GM13977 (cell line): ENCODE measurements at regions not wholly inside any gene's neighbourhood (a gene's known extent, or its start where the extent isn't known, plus 50 kb on each side); places are given as distances from the start of the nearest gene placed in this dataset.

Experiments
- DNase-seq: peaks from one replicate; pipeline ENCODE4 v3.0.0; 2012; ENCODE audit warnings: low spot score
- in situ Hi-C: fragments of 300-500 bp; cut with MboI; formaldehyde crosslinking; loops from one replicate; pipeline ENCODE4 v1.12.0; 2022; ENCODE audit warnings: low sequenced_read_pairs, low pct_unique_long_range_greater_than_20kb, mixed read lengths, inconsistent platforms; ENCODE audit not compliant: unreplicated experiment
- TF ChIP-seq, protein P1 (sequence below): IDR thresholded peaks from 2 replicates; pipeline ENCODE4 v1.5.1; 2012; ENCODE audit warnings: mild to moderate bottlenecking, control low read depth; ENCODE audit not compliant: insufficient read depth; ENCODE audit errors: extremely low read depth, missing control alignments

DNA sequence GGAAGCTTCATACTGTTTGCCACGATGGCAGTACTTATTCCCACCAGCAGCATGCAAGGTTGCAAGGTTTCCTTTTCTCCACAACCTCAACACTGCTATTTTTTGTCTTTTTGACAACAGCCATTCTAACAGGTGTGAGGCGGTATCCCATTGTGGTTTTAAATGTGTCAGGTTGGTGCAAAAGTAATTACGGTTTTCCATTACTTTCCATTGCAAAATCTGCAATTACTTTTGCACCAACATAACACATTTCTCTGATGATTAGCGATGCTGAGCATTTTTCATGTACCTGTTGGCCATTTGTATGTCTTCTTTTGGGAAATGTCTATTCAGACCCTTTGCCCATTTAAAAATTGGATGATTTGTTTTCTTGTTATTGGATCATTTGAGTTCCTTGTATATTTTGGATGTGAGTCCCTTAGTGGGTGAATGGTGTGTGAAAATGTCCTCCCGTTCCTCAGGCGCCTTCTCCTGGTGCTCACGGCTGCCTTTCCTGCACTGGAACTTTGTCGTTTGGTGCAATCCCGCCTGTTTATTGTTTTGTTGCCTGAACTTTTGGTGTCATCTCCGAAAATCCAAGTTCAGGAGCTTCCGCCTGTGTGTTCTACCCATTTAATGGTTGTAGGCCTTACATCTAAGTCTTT, 213.6 kb downstream of the KIF26A start:
- no peak for DNase-seq
- TF ChIP-seq, protein P1, sequence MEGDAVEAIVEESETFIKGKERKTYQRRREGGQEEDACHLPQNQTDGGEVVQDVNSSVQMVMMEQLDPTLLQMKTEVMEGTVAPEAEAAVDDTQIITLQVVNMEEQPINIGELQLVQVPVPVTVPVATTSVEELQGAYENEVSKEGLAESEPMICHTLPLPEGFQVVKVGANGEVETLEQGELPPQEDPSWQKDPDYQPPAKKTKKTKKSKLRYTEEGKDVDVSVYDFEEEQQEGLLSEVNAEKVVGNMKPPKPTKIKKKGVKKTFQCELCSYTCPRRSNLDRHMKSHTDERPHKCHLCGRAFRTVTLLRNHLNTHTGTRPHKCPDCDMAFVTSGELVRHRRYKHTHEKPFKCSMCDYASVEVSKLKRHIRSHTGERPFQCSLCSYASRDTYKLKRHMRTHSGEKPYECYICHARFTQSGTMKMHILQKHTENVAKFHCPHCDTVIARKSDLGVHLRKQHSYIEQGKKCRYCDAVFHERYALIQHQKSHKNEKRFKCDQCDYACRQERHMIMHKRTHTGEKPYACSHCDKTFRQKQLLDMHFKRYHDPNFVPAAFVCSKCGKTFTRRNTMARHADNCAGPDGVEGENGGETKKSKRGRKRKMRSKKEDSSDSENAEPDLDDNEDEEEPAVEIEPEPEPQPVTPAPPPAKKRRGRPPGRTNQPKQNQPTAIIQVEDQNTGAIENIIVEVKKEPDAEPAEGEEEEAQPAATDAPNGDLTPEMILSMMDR: no peak
- in situ Hi-C loops: no loop called here

DNA sequence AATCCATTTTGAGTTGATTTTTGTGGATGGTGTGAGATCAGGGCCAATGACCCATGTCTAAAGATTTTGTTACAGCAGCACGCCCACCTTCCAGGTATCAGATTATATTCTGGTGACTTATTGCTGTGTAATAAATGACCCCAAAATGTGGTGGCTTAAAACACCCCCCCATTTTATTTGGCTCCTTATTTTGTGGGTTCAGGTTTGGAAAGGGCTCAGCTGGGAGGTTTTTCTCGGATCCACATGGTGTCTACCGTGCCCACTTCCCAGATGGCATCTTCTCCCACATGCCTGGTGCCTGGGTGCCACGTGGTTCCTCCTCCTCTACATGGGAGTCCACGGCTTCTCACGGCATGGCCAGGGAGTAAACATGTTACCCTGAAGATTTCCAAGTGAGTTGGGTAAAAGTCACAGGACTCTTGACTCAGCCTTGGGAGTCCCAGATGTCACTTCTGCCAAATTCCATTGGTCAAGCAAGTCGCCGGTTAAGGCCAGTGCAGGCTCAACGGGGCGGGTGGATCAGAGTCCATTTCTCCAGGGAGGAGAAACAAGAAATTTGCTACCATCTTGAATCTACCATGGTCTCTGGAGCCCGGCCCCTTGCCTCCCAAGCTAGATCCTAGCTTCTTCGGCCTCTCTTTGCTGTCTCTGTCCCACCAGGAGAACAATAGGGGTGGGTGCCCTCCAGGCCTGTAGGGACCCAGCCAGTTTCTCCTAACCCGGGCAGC, 214.3 kb downstream of the KIF26A start:
- TF ChIP-seq, protein P1: no peak
- in situ Hi-C loops: no loop called here
- no peak for DNase-seq

DNA sequence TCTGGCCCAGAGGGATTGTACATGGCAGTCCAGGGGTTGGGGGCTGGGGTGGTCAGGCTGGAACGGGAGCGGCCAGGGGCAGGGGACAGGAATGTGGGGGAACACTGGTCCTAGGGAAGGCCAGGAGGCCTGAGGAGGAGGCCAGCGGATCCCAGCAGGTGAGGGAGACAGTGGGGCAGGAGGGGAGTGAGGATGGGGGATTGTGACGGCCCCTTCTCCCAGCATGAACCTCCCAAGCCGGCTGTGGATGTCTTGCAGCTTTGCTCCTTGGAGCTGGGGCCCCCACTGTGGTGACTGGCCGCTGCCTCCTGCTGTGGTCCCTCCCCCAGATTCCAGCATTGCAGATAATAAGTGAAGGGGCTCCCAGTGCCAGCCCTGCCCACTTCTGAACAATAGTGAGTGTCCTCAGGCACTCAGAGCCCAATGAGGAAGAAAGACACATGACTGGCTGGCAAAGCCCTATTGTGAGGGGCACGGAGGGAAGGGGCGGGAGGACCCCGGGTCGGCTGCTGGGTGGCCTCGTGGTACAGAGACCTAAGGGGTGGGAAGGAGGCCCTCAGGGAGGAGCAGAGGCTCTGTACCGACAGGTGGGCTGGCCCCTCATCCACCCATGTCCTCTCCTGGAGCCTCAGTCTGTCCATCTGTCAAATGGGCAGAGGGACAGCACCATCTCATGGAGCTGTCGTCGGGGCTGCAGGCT, 215.0 kb downstream of the KIF26A start:
- in situ Hi-C loops: no loop called here
- TF ChIP-seq, protein P1: no peak

DNA sequence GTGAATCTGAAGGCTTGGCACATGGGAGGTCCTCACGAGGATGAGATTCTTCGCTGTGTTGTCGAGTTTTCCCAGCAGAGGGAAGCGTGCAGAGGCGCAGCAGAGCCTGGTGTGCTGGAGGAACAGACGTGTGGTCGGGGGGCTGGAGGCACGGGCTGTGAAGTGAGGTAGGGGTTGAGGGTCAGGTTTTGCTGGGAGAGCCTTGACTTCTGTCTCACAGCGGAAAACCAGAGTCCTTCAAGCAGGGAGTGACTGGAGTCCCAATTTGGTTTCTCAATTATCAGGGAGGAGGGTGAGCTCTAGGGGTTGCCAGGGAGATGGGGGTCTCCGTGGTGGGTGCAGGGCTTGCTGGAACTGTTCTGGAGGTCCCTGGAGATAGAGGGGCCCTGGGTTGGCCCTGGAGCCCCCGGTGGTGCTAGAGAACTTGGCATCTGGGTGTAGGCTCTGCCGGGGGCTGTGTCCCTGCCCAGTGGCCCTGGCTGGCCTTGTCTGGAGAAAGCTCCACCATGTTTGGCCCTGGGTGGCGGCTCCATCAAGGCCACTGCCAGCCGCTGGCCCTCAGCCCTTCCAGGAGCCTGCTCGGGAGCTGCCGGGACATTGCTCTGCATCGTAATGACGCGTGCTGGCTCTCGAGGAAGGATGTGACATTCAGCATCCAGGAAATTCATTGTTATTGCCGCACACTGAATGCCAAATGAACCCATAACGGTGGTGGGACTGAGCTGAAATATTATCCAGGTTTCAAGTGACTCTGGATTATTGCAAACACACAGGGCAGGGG, 215.7 kb downstream of the KIF26A start:
- DNase-seq: no peak
- TF ChIP-seq, protein P1: no peak
- in situ Hi-C loops: no loop called here

More for the DNA sequence above, 215.0 kb downstream of the KIF26A start:
- no peak for DNase-seq

DNA sequence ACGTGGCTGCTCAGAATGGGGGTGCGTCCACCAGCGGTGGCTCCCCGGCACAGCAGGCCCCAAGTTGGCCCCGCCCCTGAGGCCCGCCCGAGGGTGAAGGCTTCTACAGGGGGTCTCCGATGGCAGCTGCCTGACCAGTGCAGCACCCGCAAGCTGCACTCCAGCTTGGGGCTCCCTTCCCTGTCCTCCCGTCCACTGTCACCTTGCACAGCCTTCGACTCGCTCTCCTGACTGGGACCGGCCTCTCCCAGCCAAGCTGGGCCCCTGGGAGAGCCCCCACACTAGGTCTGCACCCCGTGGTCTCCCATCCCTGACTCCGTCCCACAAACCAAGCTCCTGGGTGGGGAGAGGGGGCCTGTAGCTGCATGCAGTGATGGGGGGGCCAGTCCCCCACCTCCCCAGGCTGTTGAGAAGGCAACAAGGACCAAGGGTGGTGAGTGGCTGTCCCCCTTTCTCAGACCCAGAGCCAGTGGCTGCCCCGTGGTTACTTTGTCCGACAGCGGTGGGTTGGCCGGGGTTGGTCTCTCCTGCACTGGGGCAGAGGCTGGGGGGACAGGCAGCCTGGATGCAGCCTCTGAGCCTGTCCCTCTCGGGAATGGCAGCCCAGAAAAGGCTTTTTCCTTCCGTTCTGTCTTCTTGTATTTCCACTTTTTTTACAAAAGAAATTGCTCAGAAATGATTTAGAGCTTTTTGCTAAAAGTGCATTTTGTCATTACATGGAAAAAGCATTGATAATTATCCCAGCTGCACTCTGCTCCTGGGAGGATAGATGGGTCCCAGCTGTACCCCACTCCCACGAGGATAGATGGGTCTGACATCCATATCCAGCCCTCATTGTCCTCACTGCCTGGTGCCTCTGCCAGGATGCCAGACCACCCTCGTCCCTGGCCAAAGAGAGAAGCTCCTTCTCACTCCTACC, 217.0 kb downstream of the KIF26A start:
- DNase-seq: no peak
- in situ Hi-C loops: no loop called here
- TF ChIP-seq, protein P1: no peak
